GM19397 (cell line): ENCODE measurements at regions not wholly inside any gene's neighbourhood (a gene's known extent, or its start where the extent isn't known, plus 50 kb on each side); places are given as distances from the start of the nearest gene placed in this dataset.
A peak's percentile ranks its signal among the peaks of the same experiment; 100 is the strongest.
"Not testable (repeated sequence)": the region's sequence is repeated elsewhere in the genome, so short reads cannot be mapped to it uniquely, and the experiment has no call there.

ENCODE experiments used
- ATAC-seq: cut with Tn5 transposase; IDR thresholded peaks from one replicate; pipeline ENCODE4 v1.9.1; 2021; ENCODE audit warnings: mild to moderate bottlenecking, moderate library complexity; ENCODE audit not compliant: unreplicated experiment

- ATAC-seq, result no peak
Observed at GRCh38 chr21:7916329-7917303, 2604.8 kb upstream of the TPTE start.

- ATAC-seq, result no peak
Observed at GRCh38 chr21:7917729-7918128, 2603.7 kb upstream of the TPTE start.

- ATAC-seq, result peak; percentile 44
Observed at GRCh38 chr21:7925918-7926582, 2595.3 kb upstream of the TPTE start.

GRCh38 chr21:7928528-7928927 is 2592.9 kb upstream of the TPTE start:
- ATAC-seq, result not testable (repeated sequence)

GRCh38 chr21:7929586-7929985 is 2591.8 kb upstream of the TPTE start:
- not testable (repeated sequence) for ATAC-seq

- ATAC-seq, result not testable (repeated sequence)
Observed at GRCh38 chr21:7930445-7930844, 2590.9 kb upstream of the TPTE start.

- ATAC-seq, result not testable (repeated sequence)
Observed at GRCh38 chr21:7932113-7932512, 2589.3 kb upstream of the TPTE start.

GRCh38 chr21:7932834-7933233 is 2588.5 kb upstream of the TPTE start:
- not testable (repeated sequence) for ATAC-seq

GRCh38 chr21:7933923-7934322 is 2587.5 kb upstream of the TPTE start:
- ATAC-seq, result no peak

- ATAC-seq, result not testable (repeated sequence)
Observed at GRCh38 chr21:7937297-7937696, 2584.1 kb upstream of the TPTE start.

GRCh38 chr21:7938223-7938622 is 2583.2 kb upstream of the TPTE start:
- ATAC-seq, result not testable (repeated sequence)

- not testable (repeated sequence) for ATAC-seq
Observed at GRCh38 chr21:7941432-7941831, 2580.0 kb upstream of the TPTE start.

GRCh38 chr21:7942219-7942618 is 2579.2 kb upstream of the TPTE start:
- ATAC-seq, result not testable (repeated sequence)

GRCh38 chr21:7943534-7943933 is 2577.8 kb upstream of the TPTE start:
- ATAC-seq, result not testable (repeated sequence)

GRCh38 chr21:7947422-7947821 is 2574.0 kb upstream of the TPTE start:
- no peak for ATAC-seq

- not testable (repeated sequence) for ATAC-seq
Observed at GRCh38 chr21:7948727-7949126, 2572.7 kb upstream of the TPTE start.

- ATAC-seq, result not testable (repeated sequence)
Observed at GRCh38 chr21:7949882-7950281, 2571.5 kb upstream of the TPTE start.

- no peak for ATAC-seq
Observed at GRCh38 chr21:7951854-7952519, 2569.4 kb upstream of the TPTE start.

- ATAC-seq, result no peak
Observed at GRCh38 chr21:7952648-7953047, 2568.7 kb upstream of the TPTE start.

GRCh38 chr21:7953058-7953457 is 2568.3 kb upstream of the TPTE start:
- no peak for ATAC-seq

GRCh38 chr21:7955358-7956073 is 2565.9 kb upstream of the TPTE start:
- not testable (repeated sequence) for ATAC-seq
